ENCODE measurements at regions not wholly inside any gene's neighbourhood (a gene's known extent, or its start where the extent isn't known, plus 50 kb on each side); places are given as distances from the start of the nearest gene placed in this dataset.

DNA sequence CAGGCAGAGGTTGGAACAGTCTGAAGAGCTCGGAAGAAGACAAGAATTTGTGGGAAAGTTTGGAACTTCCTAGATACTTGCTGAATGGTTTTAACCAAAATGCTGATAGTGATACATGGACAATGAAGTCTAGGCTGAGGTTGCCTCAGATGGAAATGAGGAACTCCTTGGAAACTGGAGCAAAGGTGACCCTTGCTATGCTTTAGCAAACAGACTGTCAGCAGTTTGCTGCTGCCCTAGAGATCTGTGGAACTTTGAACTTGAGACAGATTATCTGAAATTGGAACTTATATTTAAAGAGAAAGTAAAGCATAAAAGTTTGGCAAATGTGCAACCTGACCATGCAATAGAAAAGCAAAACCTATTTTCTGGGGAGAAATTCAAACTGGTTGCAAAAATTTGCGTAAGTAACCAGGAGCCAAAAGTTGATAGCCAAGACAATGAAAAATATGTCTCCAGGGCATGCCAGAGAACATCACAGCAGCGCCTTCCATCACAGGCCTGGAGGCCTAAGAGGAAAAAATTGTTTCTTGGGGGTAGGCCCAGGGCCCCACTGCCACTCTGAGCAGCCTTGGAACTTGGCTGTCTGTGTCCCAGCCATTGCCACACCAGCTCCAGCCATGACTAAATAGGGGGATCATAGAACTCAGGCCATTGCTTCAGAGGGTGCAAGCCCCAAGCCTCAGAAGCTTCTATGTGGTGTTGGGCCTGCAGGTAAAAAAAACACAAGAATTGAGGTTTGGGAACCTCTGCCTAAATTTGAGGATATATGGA lies 675.3 kb downstream of the LTN1 start:
- H3K9ac ChIP-seq (ENCODE audit: low read length in 5 of 5) = no peak overlapping the region
- peaks cover 0 to 14% (median 7%) of the 10 kb centered on the region in 5 donors for H3K9me3 ChIP-seq (ENCODE audit: control insufficient read depth in 5 of 5, low read length in 5 of 5)
- no peak overlapping the region for H3K4me3 ChIP-seq (ENCODE audit: low read depth in 1 of 5, low read length in 5 of 5)
- peak overlapping the region; percentile 74 for H3K27ac ChIP-seq (ENCODE audit: low read depth, low read length)
- H3K27me3 ChIP-seq (ENCODE audit: control insufficient read depth in 5 of 5, insufficient read depth in 4 of 5, low read length in 5 of 5) = no peaks in the 10 kb centered on the region
- H3K36me3 ChIP-seq (ENCODE audit: control insufficient read depth in 5 of 5, insufficient read depth in 5 of 5, low read length in 5 of 5) = no peaks in the 10 kb centered on the region
- H3K4me1 ChIP-seq (ENCODE audit: control insufficient read depth in 5 of 5, insufficient read depth in 5 of 5, low read length in 5 of 5) = peaks cover 3 to 14% (median 10%) of the 10 kb centered on the region in 5 donors

DNA sequence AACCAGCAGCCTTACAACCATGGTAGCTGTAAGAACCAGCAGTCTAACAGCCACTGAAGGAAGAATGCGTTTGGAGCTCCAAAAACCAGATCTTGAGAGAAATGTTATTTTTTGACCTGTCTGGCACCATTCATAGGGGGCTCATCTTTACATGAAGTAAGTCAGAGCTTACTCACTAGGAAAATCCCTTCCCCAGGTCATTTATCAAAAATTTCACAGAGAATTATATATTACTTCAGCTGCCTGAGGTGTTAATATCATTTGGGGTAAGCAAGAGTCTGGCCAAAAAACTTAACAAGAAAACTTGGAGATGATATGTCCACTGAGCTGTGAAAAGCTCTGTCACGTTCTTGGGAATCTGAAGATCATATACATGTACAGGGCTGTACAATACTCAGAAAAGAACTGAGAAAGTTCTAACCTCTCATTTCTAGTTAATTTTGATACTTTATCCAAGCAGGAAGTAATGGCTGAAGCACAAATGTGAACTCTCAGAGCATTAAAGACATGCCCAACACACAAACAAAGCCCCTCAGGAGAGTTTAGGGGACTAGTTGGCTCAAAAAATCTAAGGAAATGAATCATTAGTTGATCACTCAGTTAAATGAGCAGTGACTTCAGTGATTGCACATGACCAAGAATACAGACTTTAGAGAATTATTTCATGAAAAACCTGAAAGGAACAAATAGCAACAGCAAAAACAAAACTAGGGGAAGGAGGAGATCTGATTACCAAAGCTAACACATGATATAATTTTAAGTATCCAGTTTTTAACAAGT lies 681.1 kb downstream of the LTN1 start:
- H3K9me3 ChIP-seq (ENCODE audit: control insufficient read depth in 5 of 5, low read length in 5 of 5) = peaks cover 0 to 11% (median 3%) of the 10 kb centered on the region in 5 donors
- H3K4me1 ChIP-seq (ENCODE audit: control insufficient read depth in 5 of 5, insufficient read depth in 5 of 5, low read length in 5 of 5) = peaks cover 0 to 18% (median 8%) of the 10 kb centered on the region in 5 donors
- H3K36me3 ChIP-seq (ENCODE audit: control insufficient read depth in 5 of 5, insufficient read depth in 5 of 5, low read length in 5 of 5) = no peaks in the 10 kb centered on the region
- no peak overlapping the region for H3K4me3 ChIP-seq (ENCODE audit: low read depth in 1 of 5, low read length in 5 of 5)
- H3K27me3 ChIP-seq (ENCODE audit: control insufficient read depth in 5 of 5, insufficient read depth in 4 of 5, low read length in 5 of 5) = no peaks in the 10 kb centered on the region
- H3K9ac ChIP-seq (ENCODE audit: low read length in 5 of 5) = no peak overlapping the region
- no peak overlapping the region for H3K27ac ChIP-seq (ENCODE audit: low read depth, low read length)

DNA sequence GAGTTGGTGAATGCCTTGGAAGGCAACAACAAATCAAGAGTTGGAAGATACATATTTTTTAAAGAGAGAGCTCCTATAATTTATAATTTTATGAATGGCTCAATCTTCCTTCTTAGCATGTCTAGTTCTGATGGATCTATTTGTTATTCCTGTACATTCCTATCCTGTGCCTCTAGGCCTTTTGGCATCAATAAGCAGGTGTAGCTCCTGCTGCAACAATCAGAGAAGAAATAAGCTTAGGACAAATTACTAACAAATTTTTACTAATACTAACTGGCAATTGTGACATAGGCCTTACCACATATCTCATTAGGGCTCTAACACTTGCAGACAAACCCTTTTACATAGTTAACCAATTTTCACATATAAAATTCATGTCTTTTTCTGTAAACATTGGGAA lies 682.0 kb downstream of the LTN1 start:
- Histone ChIP-seq H3K9ac (ENCODE audit: low read length in 5 of 5) (no peak overlapping the region), H3K27me3 (ENCODE audit: control insufficient read depth in 5 of 5, insufficient read depth in 4 of 5, low read length in 5 of 5) (no peaks in the 10 kb centered on the region), H3K4me1 (ENCODE audit: control insufficient read depth in 5 of 5, insufficient read depth in 5 of 5, low read length in 5 of 5) (peaks cover 0 to 18% (median 8%) of the 10 kb centered on the region in 5 donors), H3K36me3 (ENCODE audit: control insufficient read depth in 5 of 5, insufficient read depth in 5 of 5, low read length in 5 of 5) (no peaks in the 10 kb centered on the region), H3K9me3 (ENCODE audit: control insufficient read depth in 5 of 5, low read length in 5 of 5) (peaks cover 0 to 11% (median 3%) of the 10 kb centered on the region in 5 donors), H3K27ac (ENCODE audit: low read depth, low read length) (no peak overlapping the region), H3K4me3 (ENCODE audit: low read depth in 1 of 5, low read length in 5 of 5) (no peak overlapping the region)

DNA sequence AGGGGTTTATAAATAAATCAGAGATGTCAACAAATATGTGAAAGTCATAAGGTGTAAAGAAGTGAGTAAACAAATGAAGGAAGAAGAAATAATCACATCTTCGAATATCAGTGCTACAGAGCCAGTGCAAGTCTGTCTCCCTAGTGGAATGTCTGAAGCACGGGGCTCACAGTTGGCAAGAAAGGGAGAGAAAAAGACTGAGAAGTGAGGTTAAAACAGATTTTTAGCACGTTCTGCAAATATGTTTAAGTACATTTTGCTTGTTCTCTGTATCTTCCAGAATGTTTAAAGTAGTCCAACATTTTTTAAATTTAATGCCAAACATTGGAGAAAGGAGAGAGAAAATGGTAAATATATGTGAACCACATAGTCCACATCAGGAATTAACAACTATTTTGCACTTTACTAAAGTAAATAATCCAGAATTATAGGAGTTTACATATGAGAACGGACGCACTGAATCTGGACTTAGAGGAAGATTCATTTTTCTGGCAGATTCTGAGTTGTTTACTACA lies 682.4 kb downstream of the LTN1 start:
- Histone ChIP-seq H3K4me3 (ENCODE audit: low read depth in 1 of 5, low read length in 5 of 5) (no peak overlapping the region), H3K9me3 (ENCODE audit: control insufficient read depth in 5 of 5, low read length in 5 of 5) (peaks cover 0 to 11% (median 3%) of the 10 kb centered on the region in 5 donors), H3K27ac (ENCODE audit: low read depth, low read length) (no peak overlapping the region), H3K4me1 (ENCODE audit: control insufficient read depth in 5 of 5, insufficient read depth in 5 of 5, low read length in 5 of 5) (peaks cover 0 to 18% (median 8%) of the 10 kb centered on the region in 5 donors), H3K27me3 (ENCODE audit: control insufficient read depth in 5 of 5, insufficient read depth in 4 of 5, low read length in 5 of 5) (no peaks in the 10 kb centered on the region), H3K9ac (ENCODE audit: low read length in 5 of 5) (no peak overlapping the region), H3K36me3 (ENCODE audit: control insufficient read depth in 5 of 5, insufficient read depth in 5 of 5, low read length in 5 of 5) (no peaks in the 10 kb centered on the region)

DNA sequence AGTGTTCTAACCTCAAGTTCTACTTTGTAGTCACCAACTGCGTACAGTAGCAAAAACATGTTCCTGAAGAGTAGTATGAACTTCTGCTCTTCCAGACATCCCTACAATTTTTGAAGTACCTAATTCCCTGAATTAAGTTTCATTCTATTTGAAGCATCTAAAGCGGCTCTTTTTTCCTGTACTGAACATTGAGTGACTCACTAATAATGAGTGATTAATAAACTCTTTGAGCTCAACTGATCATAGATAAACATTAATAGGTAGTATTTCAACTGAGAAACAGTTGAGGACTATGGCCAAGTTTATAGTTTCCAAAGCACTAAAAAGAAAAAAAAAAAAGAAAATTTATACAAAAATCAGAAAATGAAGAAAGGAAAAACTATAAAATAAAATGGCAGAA lies 683.1 kb downstream of the LTN1 start:
- Histone ChIP-seq H3K27ac (ENCODE audit: low read depth, low read length) (no peak overlapping the region), H3K9ac (ENCODE audit: low read length in 5 of 5) (no peak overlapping the region), H3K36me3 (ENCODE audit: control insufficient read depth in 5 of 5, insufficient read depth in 5 of 5, low read length in 5 of 5) (no peaks in the 10 kb centered on the region), H3K9me3 (ENCODE audit: control insufficient read depth in 5 of 5, low read length in 5 of 5) (peaks cover 0 to 11% (median 3%) of the 10 kb centered on the region in 5 donors), H3K4me3 (ENCODE audit: low read depth in 1 of 5, low read length in 5 of 5) (no peak overlapping the region), H3K27me3 (ENCODE audit: control insufficient read depth in 5 of 5, insufficient read depth in 4 of 5, low read length in 5 of 5) (no peaks in the 10 kb centered on the region), H3K4me1 (ENCODE audit: control insufficient read depth in 5 of 5, insufficient read depth in 5 of 5, low read length in 5 of 5) (peaks cover 0 to 18% (median 8%) of the 10 kb centered on the region in 5 donors)

DNA sequence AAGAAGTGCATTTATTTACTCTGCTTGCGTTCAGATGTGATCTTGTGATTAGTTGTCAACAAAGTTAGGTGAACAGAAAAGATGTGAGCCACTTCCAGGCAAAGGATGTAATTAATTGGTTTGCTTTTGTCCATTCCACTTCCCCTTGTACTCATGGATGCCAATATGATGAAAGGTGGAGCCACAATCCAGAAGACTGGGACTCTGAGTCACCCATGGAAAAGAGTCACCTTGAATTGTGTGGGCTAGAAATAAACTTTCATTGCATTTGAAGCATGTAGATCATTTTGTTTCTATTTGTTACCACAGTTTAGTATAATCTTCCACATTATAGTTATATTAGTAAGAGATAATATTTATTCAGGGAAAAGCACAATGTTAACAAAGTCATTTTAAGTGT lies 684.2 kb downstream of the LTN1 start:
- no peak overlapping the region for H3K9ac ChIP-seq (ENCODE audit: low read length in 5 of 5)
- peaks cover 0 to 18% (median 8%) of the 10 kb centered on the region in 5 donors for H3K4me1 ChIP-seq (ENCODE audit: control insufficient read depth in 5 of 5, insufficient read depth in 5 of 5, low read length in 5 of 5)
- H3K9me3 ChIP-seq (ENCODE audit: control insufficient read depth in 5 of 5, low read length in 5 of 5) = peaks cover 0 to 11% (median 3%) of the 10 kb centered on the region in 5 donors
- no peaks in the 10 kb centered on the region for H3K27me3 ChIP-seq (ENCODE audit: control insufficient read depth in 5 of 5, insufficient read depth in 4 of 5, low read length in 5 of 5)
- H3K36me3 ChIP-seq (ENCODE audit: control insufficient read depth in 5 of 5, insufficient read depth in 5 of 5, low read length in 5 of 5) = no peaks in the 10 kb centered on the region
- no peak overlapping the region for H3K27ac ChIP-seq (ENCODE audit: low read depth, low read length)
- H3K4me3 ChIP-seq (ENCODE audit: low read depth in 1 of 5, low read length in 5 of 5) = no peak overlapping the region

DNA sequence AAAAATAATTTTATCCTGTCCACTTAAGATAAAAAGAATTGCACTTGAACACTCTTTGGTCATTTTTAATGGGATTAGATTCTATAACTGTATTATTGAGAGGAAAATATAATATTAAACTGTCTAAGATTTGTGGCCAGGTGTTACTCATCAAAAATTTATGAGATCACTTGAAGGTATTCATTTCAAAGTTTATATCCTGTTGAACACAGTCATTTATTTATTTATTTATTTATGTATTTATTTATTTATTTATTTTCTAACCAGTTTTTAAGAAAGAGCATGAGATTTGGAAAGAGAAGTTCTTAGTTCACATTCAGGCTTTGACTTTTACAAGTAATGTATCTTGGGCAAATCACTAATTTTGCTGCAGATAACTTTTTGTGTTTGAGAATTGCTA lies 692.7 kb downstream of the LTN1 start:
- Histone ChIP-seq H3K9me3 (ENCODE audit: control insufficient read depth in 5 of 5, low read length in 5 of 5) (peaks cover 0 to 4% (median 0%) of the 10 kb centered on the region in 5 donors), H3K9ac (ENCODE audit: low read length in 5 of 5) (no peak overlapping the region), H3K27ac (ENCODE audit: low read depth, low read length) (no peak overlapping the region), H3K27me3 (ENCODE audit: control insufficient read depth in 5 of 5, insufficient read depth in 4 of 5, low read length in 5 of 5) (no peaks in the 10 kb centered on the region), H3K4me3 (ENCODE audit: low read depth in 1 of 5, low read length in 5 of 5) (no peak overlapping the region), H3K4me1 (ENCODE audit: control insufficient read depth in 5 of 5, insufficient read depth in 5 of 5, low read length in 5 of 5) (peaks cover 0 to 10% (median 6%) of the 10 kb centered on the region in 5 donors), H3K36me3 (ENCODE audit: control insufficient read depth in 5 of 5, insufficient read depth in 5 of 5, low read length in 5 of 5) (no peaks in the 10 kb centered on the region)

DNA sequence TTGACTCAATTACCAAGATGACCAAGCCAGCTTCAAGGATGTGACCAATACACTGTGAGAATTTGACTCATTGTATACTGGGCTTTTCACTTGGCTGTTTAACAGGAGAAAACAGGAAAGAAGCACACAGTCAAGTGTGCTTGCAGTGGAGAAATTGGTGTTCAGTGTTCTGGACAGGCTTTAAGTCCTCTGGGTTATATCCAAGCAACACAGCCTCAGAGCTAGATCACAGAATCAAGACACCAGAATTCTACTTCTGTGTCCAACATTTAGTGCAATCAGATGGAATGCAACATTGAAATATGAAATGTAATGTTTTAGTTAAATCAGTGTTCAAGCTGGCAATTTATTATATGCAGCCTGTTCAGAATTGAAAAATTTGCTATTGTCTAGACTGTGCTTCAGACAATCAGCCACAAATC lies 694.4 kb downstream of the LTN1 start:
- H3K4me3 ChIP-seq (ENCODE audit: low read depth in 1 of 5, low read length in 5 of 5) = no peak overlapping the region
- no peaks in the 10 kb centered on the region for H3K27me3 ChIP-seq (ENCODE audit: control insufficient read depth in 5 of 5, insufficient read depth in 4 of 5, low read length in 5 of 5)
- H3K9me3 ChIP-seq (ENCODE audit: control insufficient read depth in 5 of 5, low read length in 5 of 5) = peaks cover 0 to 4% (median 0%) of the 10 kb centered on the region in 5 donors
- H3K36me3 ChIP-seq (ENCODE audit: control insufficient read depth in 5 of 5, insufficient read depth in 5 of 5, low read length in 5 of 5) = no peaks in the 10 kb centered on the region
- peak overlapping the region; percentile 20 for H3K27ac ChIP-seq (ENCODE audit: low read depth, low read length)
- H3K4me1 ChIP-seq (ENCODE audit: control insufficient read depth in 5 of 5, insufficient read depth in 5 of 5, low read length in 5 of 5) = peaks cover 0 to 10% (median 6%) of the 10 kb centered on the region in 5 donors
- H3K9ac ChIP-seq (ENCODE audit: low read length in 5 of 5) = no peak overlapping the region

DNA sequence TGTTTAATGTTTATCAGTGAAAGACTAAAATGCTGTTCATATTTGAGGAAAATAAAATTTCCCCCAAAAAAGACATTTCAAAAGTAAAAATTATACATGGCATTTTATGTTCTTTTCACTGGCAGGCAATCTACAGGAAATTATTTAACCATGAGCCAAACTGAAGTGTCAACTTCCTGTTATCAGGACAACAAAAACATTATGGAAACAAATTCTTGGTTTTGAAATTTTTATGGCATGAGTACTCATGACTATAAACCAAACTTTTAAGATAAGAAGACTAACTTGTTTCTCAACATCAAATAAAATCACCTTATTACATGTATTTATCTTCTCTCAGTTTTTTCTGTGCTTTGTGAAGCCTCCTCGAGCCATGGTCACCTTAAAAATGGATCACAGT lies 698.6 kb downstream of the LTN1 start:
- Histone ChIP-seq H3K4me3 (ENCODE audit: low read depth in 1 of 5, low read length in 5 of 5) (no peak overlapping the region), H3K27me3 (ENCODE audit: control insufficient read depth in 5 of 5, insufficient read depth in 4 of 5, low read length in 5 of 5) (no peaks in the 10 kb centered on the region), H3K4me1 (ENCODE audit: control insufficient read depth in 5 of 5, insufficient read depth in 5 of 5, low read length in 5 of 5) (peaks cover 0 to 14% (median 8%) of the 10 kb centered on the region in 5 donors)

More for the DNA sequence above, 698.6 kb downstream of the LTN1 start:
- Histone ChIP-seq H3K27ac (ENCODE audit: low read depth, low read length) (no peak overlapping the region), H3K9ac (ENCODE audit: low read length in 5 of 5) (no peak overlapping the region), H3K9me3 (ENCODE audit: control insufficient read depth in 5 of 5, low read length in 5 of 5) (peaks cover 0 to 9% (median 0%) of the 10 kb centered on the region in 5 donors), H3K36me3 (ENCODE audit: control insufficient read depth in 5 of 5, insufficient read depth in 5 of 5, low read length in 5 of 5) (no peaks in the 10 kb centered on the region)

All from subcutaneous abdominal adipose tissue (tissue), 5 donors.